IPS-18c (cell line): ENCODE measurements at regions not wholly inside any gene's neighbourhood (a gene's known extent, or its start where the extent isn't known, plus 50 kb on each side); places are given as distances from the start of the nearest gene placed in this dataset.

Experiments
- H3K4me3 ChIP-seq: 2 replicates; pipeline ENCODE4 v1.7.0; 2013; ENCODE audit warnings: low read depth, mild to moderate bottlenecking, low read length, moderate library complexity; ENCODE audit not compliant: insufficient read depth
- H3K9me3 ChIP-seq: one replicate; pipeline ENCODE4 v1.6.1; 2013; ENCODE audit warnings: mild to moderate bottlenecking, low read length, moderate library complexity; ENCODE audit not compliant: control insufficient read depth, insufficient read depth

DNA sequence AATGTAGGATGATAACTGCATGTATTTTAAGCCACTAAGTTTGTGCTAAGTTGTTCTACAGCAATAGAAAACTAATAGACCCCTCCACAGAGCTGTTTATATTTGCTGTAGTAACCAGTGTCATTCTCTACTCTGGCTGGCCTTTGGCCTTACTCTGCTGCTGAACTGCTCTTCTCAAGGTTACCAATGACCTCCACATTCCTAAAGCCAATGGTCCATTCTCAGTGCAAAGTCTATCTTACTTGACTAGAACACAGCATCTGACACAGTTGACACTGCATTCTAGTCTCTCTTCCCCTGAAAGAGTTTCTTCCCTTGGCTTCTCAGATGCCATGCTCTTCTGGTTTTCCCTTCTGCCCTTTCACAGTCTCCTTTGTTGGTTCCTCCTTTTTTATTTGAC is 154.8 kb upstream of the CRY1 start:
- Histone ChIP-seq H3K4me3 (no peak overlapping the region), H3K9me3 (no peaks in the 10 kb centered on the region)

- Histone ChIP-seq H3K9me3 (no peaks in the 10 kb centered on the region), H3K4me3 (no peak overlapping the region)
Measured at GRCh38 chr12:107251288-107251687, 157.9 kb upstream of the CRY1 start.

- Histone ChIP-seq H3K4me3 (no peak overlapping the region), H3K9me3 (no peaks in the 10 kb centered on the region)
Measured at GRCh38 chr12:107253361-107253760, 160.0 kb upstream of the CRY1 start.

- H3K4me3 ChIP-seq, result no peak overlapping the region
- no peaks in the 10 kb centered on the region for H3K9me3 ChIP-seq
Measured at GRCh38 chr12:107254258-107254856, 161.0 kb upstream of the CRY1 start.

DNA sequence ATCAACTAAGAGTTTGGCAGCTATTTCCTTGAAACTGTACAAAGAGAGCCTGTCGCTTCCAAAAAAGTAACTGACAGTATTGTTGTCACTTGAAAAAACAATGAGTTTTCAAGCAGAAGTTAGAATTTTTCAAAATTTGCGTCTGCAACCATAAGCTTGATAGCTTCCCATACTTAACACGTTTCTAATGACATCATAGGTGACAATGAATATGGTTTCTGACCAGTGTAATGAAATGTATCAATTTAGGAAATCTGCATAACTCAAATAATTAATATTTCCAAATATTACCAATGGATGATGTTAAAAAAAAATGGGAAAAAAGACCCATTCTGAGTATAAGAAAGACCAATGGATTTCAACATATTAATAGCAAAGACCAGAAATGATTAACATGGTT is 165.4 kb upstream of the CRY1 start:
- no peak overlapping the region for H3K4me3 ChIP-seq

DNA sequence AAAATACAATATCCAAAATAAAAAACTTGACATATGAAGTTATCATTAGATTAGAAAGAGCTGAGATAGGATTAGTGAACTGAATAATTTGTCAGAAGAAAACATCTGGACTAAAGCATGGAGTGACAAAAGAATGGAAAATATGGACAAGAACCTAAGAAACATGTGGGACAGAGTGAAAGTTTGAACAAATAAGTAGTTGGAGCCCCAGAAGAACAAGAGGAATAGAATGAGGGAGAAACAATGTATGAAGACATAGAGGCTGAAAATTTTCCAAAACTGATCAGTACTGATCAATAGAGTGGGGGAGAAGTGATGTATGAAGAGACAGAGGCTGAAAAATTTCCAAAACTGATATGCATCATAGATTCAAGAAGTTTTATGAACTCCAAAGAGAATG is 170.6 kb upstream of the CRY1 start:
- H3K4me3 ChIP-seq, result no peak overlapping the region
- H3K9me3 ChIP-seq, result no peaks in the 10 kb centered on the region

More for the DNA sequence above, 165.4 kb upstream of the CRY1 start:
- H3K9me3 ChIP-seq, result no peaks in the 10 kb centered on the region

GRCh38 chr12:107264667-107265066 is 171.3 kb upstream of the CRY1 start:
- H3K9me3 ChIP-seq, result no peaks in the 10 kb centered on the region
- no peak overlapping the region for H3K4me3 ChIP-seq

DNA sequence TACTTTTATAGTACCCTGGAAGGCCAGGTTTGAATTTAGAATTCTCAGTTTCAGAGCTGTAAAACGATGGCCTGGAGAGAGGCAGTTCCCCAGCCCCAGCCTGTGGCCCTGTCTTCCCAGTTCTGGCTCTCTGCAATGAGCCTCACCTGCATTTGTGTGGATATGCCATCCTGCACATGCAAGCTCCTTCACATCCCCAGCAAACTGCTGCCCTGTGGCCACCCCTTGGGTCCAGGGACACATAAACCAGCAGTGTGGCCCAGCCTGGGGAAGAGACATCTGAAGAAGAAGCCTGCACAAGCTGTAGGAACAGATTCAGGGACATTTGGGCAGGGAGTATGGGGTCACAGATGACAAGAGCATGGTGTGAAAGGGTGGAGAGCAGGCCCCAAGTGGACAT is 174.3 kb upstream of the CRY1 start:
- no peaks in the 10 kb centered on the region for H3K9me3 ChIP-seq
- no peak overlapping the region for H3K4me3 ChIP-seq

DNA sequence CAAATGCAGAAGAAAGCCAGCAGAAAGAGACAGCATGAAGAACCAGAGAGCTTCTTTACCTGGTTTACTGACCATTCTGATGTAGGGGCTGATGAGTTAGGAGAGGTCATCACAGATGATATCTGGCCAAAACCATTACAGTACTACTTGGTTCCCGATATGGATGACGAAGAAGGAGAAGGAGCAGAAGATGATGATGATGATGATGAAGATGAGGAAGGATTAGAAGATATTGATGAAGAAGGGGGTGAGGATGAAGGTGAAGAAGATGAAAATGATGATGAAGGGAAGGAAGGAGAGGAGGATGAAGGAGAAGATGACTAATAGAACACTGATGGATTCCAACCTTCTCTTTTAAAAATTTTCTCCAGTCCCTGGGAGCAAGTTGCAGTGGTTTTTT is 178.2 kb upstream of the CRY1 start:
- no peak overlapping the region for H3K4me3 ChIP-seq
- no peaks in the 10 kb centered on the region for H3K9me3 ChIP-seq

- Histone ChIP-seq H3K9me3 (no peaks in the 10 kb centered on the region), H3K4me3 (no peak overlapping the region)
Measured at GRCh38 chr12:107275530-107275929, 182.2 kb upstream of the CRY1 start.

GRCh38 chr12:107277855-107278254 is 184.5 kb upstream of the CRY1 start:
- peaks cover 2% of the 10 kb centered on the region for H3K9me3 ChIP-seq
- H3K4me3 ChIP-seq, result no peak overlapping the region

- Histone ChIP-seq H3K9me3 (peaks cover 5% of the 10 kb centered on the region), H3K4me3 (no peak overlapping the region)
Measured at GRCh38 chr12:107282628-107283027, 189.3 kb upstream of the CRY1 start.

DNA sequence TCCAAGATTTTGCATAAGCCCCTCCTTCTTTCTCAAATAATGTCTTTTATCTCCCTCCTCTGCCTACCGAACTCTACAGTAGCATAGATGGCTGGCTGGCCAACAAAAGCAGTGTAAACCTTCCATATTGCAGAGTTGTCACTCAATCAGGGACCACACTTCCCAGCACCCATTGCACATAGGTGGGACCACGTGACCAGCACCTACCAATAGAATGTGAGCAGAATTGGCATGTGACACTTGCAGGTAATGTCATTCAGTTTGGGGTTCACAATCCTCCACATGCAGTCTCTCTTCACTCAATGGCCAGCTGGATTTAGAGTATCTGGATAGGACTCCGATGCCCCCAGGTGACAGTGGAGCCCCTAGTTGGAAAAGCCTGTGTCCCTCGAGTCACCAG is 190.3 kb upstream of the CRY1 start:
- H3K9me3 ChIP-seq, result peaks cover 5% of the 10 kb centered on the region
- H3K4me3 ChIP-seq, result no peak overlapping the region

- peaks cover 5% of the 10 kb centered on the region for H3K9me3 ChIP-seq
- no peak overlapping the region for H3K4me3 ChIP-seq
Measured at GRCh38 chr12:107284692-107285091, 191.3 kb upstream of the CRY1 start.

DNA sequence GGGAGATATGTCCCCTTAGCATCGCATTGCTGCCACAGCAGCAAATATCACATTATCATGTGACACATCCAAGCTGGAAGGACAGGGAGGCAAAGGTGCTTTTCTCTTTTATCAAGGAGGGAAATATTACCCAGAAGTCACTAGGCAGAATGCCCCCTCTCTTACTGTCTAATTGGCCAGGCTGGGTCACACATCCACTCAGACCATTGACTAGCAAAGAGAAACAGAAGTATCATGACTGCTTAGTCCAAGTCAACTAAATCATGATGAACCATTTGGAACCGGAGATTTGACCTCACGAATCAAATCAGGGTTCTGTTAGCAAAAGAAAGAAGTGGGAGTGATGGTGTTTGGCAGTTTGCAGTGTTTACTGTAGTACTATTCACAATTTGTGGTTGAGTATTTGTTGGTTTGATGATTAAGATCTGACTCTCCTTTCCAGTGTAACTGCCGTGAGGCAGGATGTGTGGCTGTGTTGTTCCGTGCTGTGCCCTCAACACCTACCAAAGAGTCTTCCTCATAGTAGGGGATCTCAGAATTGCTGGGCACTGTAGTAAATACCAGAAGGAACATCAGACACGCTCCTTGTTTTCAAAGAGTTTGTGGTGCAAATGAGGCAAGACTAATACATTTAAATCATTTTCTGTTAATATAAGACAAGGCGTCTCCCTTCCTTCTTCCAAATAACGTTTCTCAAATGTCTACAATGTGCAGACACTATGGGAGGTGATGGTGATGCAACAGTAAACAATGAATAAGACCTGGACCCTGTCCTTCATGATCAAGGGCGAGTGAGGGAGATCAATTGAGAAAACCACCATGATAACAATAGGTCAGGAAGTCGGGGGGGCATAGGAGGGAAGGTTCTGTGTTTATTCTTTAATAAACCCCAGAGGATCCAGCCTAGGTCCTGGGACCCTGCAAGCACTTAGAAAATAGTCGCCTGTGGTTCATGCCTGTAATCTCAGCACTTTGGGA is 194.4 kb upstream of the CRY1 start:
- no peak overlapping the region for H3K4me3 ChIP-seq
- H3K9me3 ChIP-seq, result peaks cover 3% of the 10 kb centered on the region

GRCh38 chr12:107288414-107289127 is 195.2 kb upstream of the CRY1 start:
- Histone ChIP-seq H3K9me3 (peaks cover 3% of the 10 kb centered on the region), H3K4me3 (no peak overlapping the region)

- no peaks in the 10 kb centered on the region for H3K9me3 ChIP-seq
- no peak overlapping the region for H3K4me3 ChIP-seq
Measured at GRCh38 chr12:107291018-107291417, 197.7 kb upstream of the CRY1 start.

DNA sequence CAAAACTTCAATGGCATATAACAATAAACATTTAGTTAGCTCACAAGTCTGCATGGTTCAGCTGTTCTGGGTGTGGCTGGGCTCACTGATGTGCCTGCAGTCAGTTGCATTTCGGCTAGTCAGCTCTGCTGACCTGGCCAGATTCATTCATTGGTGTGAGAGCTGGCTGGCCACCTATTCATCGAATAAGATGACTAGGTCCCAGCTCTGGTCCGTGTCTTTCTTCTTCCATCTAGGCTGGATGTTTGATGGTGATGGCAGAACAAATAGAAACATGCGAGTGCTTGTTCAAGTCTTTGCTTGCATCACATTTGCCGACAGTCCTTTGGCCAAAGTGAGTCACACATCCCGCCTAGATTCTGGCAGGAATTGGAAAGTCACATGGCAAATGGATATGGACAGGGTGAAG is 203.3 kb upstream of the CRY1 start:
- no peaks in the 10 kb centered on the region for H3K9me3 ChIP-seq
- H3K4me3 ChIP-seq, result no peak overlapping the region
